IMR-90 (cell line): ENCODE measurements at regions not wholly inside any gene's neighbourhood (a gene's known extent, or its start where the extent isn't known, plus 50 kb on each side); places are given as distances from the start of the nearest gene placed in this dataset.
"Not testable (repeated sequence)": the region's sequence is repeated elsewhere in the genome, so short reads cannot be mapped to it uniquely, and the experiment has no call there.

ENCODE experiments used
- BHLHE40 ChIP-seq: fragments of 150-350 bp; IDR thresholded peaks from 2 replicates; pipeline ENCODE4 v1.6.1; 2016; ENCODE audit warnings: mild to moderate bottlenecking, low read depth, low read length
- CEBPB ChIP-seq: IDR thresholded peaks from 2 replicates; pipeline ENCODE4 v1.6.1; 2012; ENCODE audit warnings: low read depth, low read length, improper control_type of control experiment
- CHD1 ChIP-seq: IDR thresholded peaks from 2 replicates; pipeline ENCODE4 v1.6.1; 2012; ENCODE audit warnings: low read depth, low read length, improper control_type of control experiment
- FOS ChIP-seq: fragments of 150-350 bp; IDR thresholded peaks from 2 replicates; pipeline ENCODE4 v1.6.1; 2016; ENCODE audit warnings: low read depth, low read length
- MAFK ChIP-seq: IDR thresholded peaks from 2 replicates; pipeline ENCODE4 v1.6.1; 2012; ENCODE audit warnings: low read depth, low read length, improper control_type of control experiment
- MXI1 ChIP-seq: IDR thresholded peaks from 2 replicates; pipeline ENCODE4 v1.6.1; 2012; ENCODE audit warnings: low read depth, mild to moderate bottlenecking, low read length, moderate library complexity, borderline replicate concordance
- POLR2A ChIP-seq: IDR thresholded peaks from 2 replicates; pipeline ENCODE4 v1.6.1; 2012; ENCODE audit warnings: mild to moderate bottlenecking, low read depth, low read length
- RAD21 ChIP-seq: IDR thresholded peaks from 2 replicates; pipeline ENCODE4 v1.6.1; 2012; ENCODE audit warnings: low read length, improper control_type of control experiment
- RCOR1 ChIP-seq: IDR thresholded peaks from 2 replicates; pipeline ENCODE4 v1.6.1; 2012; ENCODE audit warnings: mild to moderate bottlenecking, low read length, improper control_type of control experiment; ENCODE audit not compliant: insufficient replicate concordance
- TF ChIP-seq, protein P1 (sequence below): conservative IDR thresholded peaks from 2 replicates; pipeline ENCODE4 v1.5.1; 2012; ENCODE audit warnings: mild to moderate bottlenecking, low read depth, low read length, improper control_type of control experiment
- TF ChIP-seq, protein P2 (sequence below): fragments of 150-350 bp; IDR thresholded peaks from 2 replicates; pipeline ENCODE4 v1.6.1; 2017; ENCODE audit warnings: mild to moderate bottlenecking, antibody characterized with exemption, low read length, low read depth
- TF ChIP-seq, protein P3 (sequence below): fragments of 150-350 bp; IDR thresholded peaks from 2 replicates; pipeline ENCODE4 v1.6.1; 2016; ENCODE audit warnings: low read depth, mild to moderate bottlenecking, low read length, moderate library complexity, borderline replicate concordance

DNA sequence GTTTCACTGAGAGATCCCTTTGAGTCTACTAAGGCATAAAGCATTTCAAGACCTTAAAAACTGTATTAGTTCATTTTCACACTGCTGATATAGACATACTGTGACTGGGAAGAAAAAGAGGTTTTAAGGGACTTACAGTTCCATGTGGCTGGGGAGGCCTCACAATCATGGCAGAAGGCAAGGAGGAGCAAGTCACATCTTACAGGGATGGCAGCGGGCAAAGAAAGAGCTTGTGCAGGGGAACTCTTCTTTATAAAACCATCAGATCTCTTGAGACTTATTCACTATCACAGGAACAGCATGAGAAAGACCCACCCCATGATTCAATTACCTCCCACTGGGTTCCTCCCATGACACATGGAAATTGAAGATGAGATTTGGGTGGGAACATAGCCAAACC, 628.4 kb upstream of the GJE1 start:
- TF ChIP-seq, protein P1, sequence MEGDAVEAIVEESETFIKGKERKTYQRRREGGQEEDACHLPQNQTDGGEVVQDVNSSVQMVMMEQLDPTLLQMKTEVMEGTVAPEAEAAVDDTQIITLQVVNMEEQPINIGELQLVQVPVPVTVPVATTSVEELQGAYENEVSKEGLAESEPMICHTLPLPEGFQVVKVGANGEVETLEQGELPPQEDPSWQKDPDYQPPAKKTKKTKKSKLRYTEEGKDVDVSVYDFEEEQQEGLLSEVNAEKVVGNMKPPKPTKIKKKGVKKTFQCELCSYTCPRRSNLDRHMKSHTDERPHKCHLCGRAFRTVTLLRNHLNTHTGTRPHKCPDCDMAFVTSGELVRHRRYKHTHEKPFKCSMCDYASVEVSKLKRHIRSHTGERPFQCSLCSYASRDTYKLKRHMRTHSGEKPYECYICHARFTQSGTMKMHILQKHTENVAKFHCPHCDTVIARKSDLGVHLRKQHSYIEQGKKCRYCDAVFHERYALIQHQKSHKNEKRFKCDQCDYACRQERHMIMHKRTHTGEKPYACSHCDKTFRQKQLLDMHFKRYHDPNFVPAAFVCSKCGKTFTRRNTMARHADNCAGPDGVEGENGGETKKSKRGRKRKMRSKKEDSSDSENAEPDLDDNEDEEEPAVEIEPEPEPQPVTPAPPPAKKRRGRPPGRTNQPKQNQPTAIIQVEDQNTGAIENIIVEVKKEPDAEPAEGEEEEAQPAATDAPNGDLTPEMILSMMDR, result not testable (repeated sequence)
- TF ChIP-seq, protein P2, sequence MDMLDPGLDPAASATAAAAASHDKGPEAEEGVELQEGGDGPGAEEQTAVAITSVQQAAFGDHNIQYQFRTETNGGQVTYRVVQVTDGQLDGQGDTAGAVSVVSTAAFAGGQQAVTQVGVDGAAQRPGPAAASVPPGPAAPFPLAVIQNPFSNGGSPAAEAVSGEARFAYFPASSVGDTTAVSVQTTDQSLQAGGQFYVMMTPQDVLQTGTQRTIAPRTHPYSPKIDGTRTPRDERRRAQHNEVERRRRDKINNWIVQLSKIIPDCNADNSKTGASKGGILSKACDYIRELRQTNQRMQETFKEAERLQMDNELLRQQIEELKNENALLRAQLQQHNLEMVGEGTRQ, result not testable (repeated sequence)
- not testable (repeated sequence) for TF ChIP-seq POLR2A, RAD21, BHLHE40, FOS, MAFK, RCOR1, MXI1, CHD1, CEBPB
- TF ChIP-seq, protein P3, sequence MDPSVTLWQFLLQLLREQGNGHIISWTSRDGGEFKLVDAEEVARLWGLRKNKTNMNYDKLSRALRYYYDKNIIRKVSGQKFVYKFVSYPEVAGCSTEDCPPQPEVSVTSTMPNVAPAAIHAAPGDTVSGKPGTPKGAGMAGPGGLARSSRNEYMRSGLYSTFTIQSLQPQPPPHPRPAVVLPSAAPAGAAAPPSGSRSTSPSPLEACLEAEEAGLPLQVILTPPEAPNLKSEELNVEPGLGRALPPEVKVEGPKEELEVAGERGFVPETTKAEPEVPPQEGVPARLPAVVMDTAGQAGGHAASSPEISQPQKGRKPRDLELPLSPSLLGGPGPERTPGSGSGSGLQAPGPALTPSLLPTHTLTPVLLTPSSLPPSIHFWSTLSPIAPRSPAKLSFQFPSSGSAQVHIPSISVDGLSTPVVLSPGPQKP, result not testable (repeated sequence)
